ENCODE measurements at regions not wholly inside any gene's neighbourhood (a gene's known extent, or its start where the extent isn't known, plus 50 kb on each side); places are given as distances from the start of the nearest gene placed in this dataset.
A peak's percentile ranks its signal among the peaks of the same experiment; 100 is the strongest.

- H3K27me3 Mint-ChIP-seq (ENCODE audit: insufficient read depth, unreplicated experiment), result no peaks in the 10 kb centered on the region
- intact Hi-C loops (cut with micrococcal nuclease; ENCODE audit: unreplicated experiment), result loop anchor here (1.0 kb wide), 2 partner anchors 34 to 50 kb away; no protein-coding TSS in a partner anchor
- DNase-seq, result peak in 1 of 2 experiments; percentile 28
These were observed 143.9 kb upstream of the UMPS start for GRCh38 chr3:124586126-124587052.

GRCh38 chr3:124587053-124587408 lies 143.2 kb upstream of the UMPS start:
- Mint-ChIP-seq H3K36me3 (ENCODE audit: insufficient read depth, unreplicated experiment) (peaks cover 29% of the 10 kb centered on the region), H3K27me3 (ENCODE audit: insufficient read depth, unreplicated experiment) (no peaks in the 10 kb centered on the region), H3K9me3 (ENCODE audit: unreplicated experiment) (no peaks in the 10 kb centered on the region), H3K27ac (ENCODE audit: unreplicated experiment) (peak overlapping the region; percentile 55), H3K4me3 (ENCODE audit: unreplicated experiment) (peak overlapping the region; percentile 84), H3K4me1 (ENCODE audit: low read depth, unreplicated experiment) (peaks cover 32% of the 10 kb centered on the region)
- POLR2A ChIA-PET, result interaction anchor here (0.8 kb wide), 1 partner anchor 53 kb away, joined by 5 read pairs; no protein-coding TSS in a partner anchor
- no peaks in the 10 kb centered on the region for H3K27me3 ChIP-seq (replicated peaks; ENCODE audit: control insufficient read depth, insufficient read depth, low read length)
- CTCF ChIA-PET, result no interaction called here
- H3K4me3 ChIP-seq (ENCODE audit: low read depth, low read length), result peak overlapping the region; percentile 47; the same call in 1 of the 2 replicates
- intact Hi-C loops (cut with micrococcal nuclease; ENCODE audit: unreplicated experiment), result loop anchor here (1.0 kb wide), 2 partner anchors 33 to 49 kb away; no protein-coding TSS in a partner anchor
- BruUV-seq (replicated peaks), result no TSS peak
- no peaks in the 10 kb centered on the region for H3K36me3 ChIP-seq (ENCODE audit: control insufficient read depth, insufficient read depth, low read length)
- peaks cover 56% of the 10 kb centered on the region for H3K4me1 ChIP-seq
- TF ChIP-seq, protein P1, sequence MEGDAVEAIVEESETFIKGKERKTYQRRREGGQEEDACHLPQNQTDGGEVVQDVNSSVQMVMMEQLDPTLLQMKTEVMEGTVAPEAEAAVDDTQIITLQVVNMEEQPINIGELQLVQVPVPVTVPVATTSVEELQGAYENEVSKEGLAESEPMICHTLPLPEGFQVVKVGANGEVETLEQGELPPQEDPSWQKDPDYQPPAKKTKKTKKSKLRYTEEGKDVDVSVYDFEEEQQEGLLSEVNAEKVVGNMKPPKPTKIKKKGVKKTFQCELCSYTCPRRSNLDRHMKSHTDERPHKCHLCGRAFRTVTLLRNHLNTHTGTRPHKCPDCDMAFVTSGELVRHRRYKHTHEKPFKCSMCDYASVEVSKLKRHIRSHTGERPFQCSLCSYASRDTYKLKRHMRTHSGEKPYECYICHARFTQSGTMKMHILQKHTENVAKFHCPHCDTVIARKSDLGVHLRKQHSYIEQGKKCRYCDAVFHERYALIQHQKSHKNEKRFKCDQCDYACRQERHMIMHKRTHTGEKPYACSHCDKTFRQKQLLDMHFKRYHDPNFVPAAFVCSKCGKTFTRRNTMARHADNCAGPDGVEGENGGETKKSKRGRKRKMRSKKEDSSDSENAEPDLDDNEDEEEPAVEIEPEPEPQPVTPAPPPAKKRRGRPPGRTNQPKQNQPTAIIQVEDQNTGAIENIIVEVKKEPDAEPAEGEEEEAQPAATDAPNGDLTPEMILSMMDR (IDR thresholded peaks at IDR 0.05; ENCODE audit: insufficient read depth in 1 of 2, low read depth in 1 of 2, low read length in 1 of 2, severe bottlenecking in 1 of 2, unreplicated experiment in 1 of 2), result no peak
- DNase-seq, result peak; percentile 79 to 82
- H3K9me3 ChIP-seq, result no peaks in the 10 kb centered on the region

More at GRCh38 chr3:124586126-124587052, 143.9 kb upstream of the UMPS start:
- no TSS peak for BruUV-seq (replicated peaks)
- no peaks in the 10 kb centered on the region for H3K9me3 Mint-ChIP-seq (ENCODE audit: unreplicated experiment)
- peak overlapping the region; percentile 73 for H3K27ac Mint-ChIP-seq (ENCODE audit: unreplicated experiment)
- TF ChIP-seq, protein P1 (IDR thresholded peaks at IDR 0.05; ENCODE audit: insufficient read depth in 1 of 2, low read depth in 1 of 2, low read length in 1 of 2, severe bottlenecking in 1 of 2, unreplicated experiment in 1 of 2), result no peak
- no peaks in the 10 kb centered on the region for H3K27me3 ChIP-seq (replicated peaks; ENCODE audit: control insufficient read depth, insufficient read depth, low read length)
- POLR2A ChIA-PET, result interaction anchor here (0.6 to 0.8 kb wide), 3 partner anchors 50 to 53 kb away, joined by 3 to 5 read pairs (median 4); no protein-coding TSS in a partner anchor
- CTCF ChIA-PET, result no interaction called here
- H3K4me1 Mint-ChIP-seq (ENCODE audit: low read depth, unreplicated experiment), result peaks cover 31% of the 10 kb centered on the region
- peaks cover 50% of the 10 kb centered on the region for H3K4me1 ChIP-seq
- peak overlapping the region; percentile 84 for H3K4me3 Mint-ChIP-seq (ENCODE audit: unreplicated experiment)
- H3K36me3 ChIP-seq (ENCODE audit: control insufficient read depth, insufficient read depth, low read length), result no peaks in the 10 kb centered on the region
- H3K36me3 Mint-ChIP-seq (ENCODE audit: insufficient read depth, unreplicated experiment), result peaks cover 28% of the 10 kb centered on the region
- H3K9me3 ChIP-seq, result no peaks in the 10 kb centered on the region
- H3K4me3 ChIP-seq (ENCODE audit: low read depth, low read length), result peak overlapping the region; percentile 47

GRCh38 chr3:124588036-124588435 lies 142.2 kb upstream of the UMPS start:
- no peaks in the 10 kb centered on the region for H3K27me3 Mint-ChIP-seq (ENCODE audit: insufficient read depth, unreplicated experiment)
- no peaks in the 10 kb centered on the region for H3K27me3 ChIP-seq (replicated peaks; ENCODE audit: control insufficient read depth, insufficient read depth, low read length)
- H3K36me3 Mint-ChIP-seq (ENCODE audit: insufficient read depth, unreplicated experiment), result peaks cover 34% of the 10 kb centered on the region
- H3K9me3 ChIP-seq, result no peaks in the 10 kb centered on the region
- ChIA-PET POLR2A (no interaction called here), CTCF (no interaction called here)
- H3K9me3 Mint-ChIP-seq (ENCODE audit: unreplicated experiment), result no peaks in the 10 kb centered on the region
- intact Hi-C loops (cut with micrococcal nuclease; ENCODE audit: unreplicated experiment), result no loop called here
- H3K36me3 ChIP-seq (ENCODE audit: control insufficient read depth, insufficient read depth, low read length), result no peaks in the 10 kb centered on the region
- peak overlapping the region; percentile 55 for H3K27ac Mint-ChIP-seq (ENCODE audit: unreplicated experiment)
- TF ChIP-seq, protein P1 (IDR thresholded peaks at IDR 0.05; ENCODE audit: insufficient read depth in 1 of 2, low read depth in 1 of 2, low read length in 1 of 2, severe bottlenecking in 1 of 2, unreplicated experiment in 1 of 2), result no peak
- peaks cover 40% of the 10 kb centered on the region for H3K4me1 Mint-ChIP-seq (ENCODE audit: low read depth, unreplicated experiment)
- no TSS peak for BruUV-seq (replicated peaks)
- H3K4me3 Mint-ChIP-seq (ENCODE audit: unreplicated experiment), result peak overlapping the region; percentile 13
- H3K4me3 ChIP-seq (ENCODE audit: low read depth, low read length), result no peak overlapping the region
- peaks cover 62% of the 10 kb centered on the region for H3K4me1 ChIP-seq
- DNase-seq, result no peak
